IPS-NIHi7 (cell line): ENCODE measurements at regions not wholly inside any gene's neighbourhood (a gene's known extent, or its start where the extent isn't known, plus 50 kb on each side); places are given as distances from the start of the nearest gene placed in this dataset.
"Not testable (repeated sequence)": the region's sequence is repeated elsewhere in the genome, so short reads cannot be mapped to it uniquely, and the experiment has no call there.

ENCODE experiments used
- DNase-seq: peaks from one replicate; pipeline ENCODE4 v3.0.0; 2012; ENCODE audit warnings: mixed read lengths; ENCODE audit errors: extremely low spot score

- no peak for DNase-seq
These were observed 208.7 kb downstream of the RAP2B start for GRCh38 chr3:153370680-153371079.

GRCh38 chr3:153372326-153372725 is 210.3 kb downstream of the RAP2B start:
- DNase-seq: no peak

- no peak for DNase-seq
These were observed 211.6 kb downstream of the RAP2B start for GRCh38 chr3:153373606-153374005.

- not testable (repeated sequence) for DNase-seq
These were observed 216.3 kb downstream of the RAP2B start for GRCh38 chr3:153378366-153378765.

- no peak for DNase-seq
These were observed 217.5 kb downstream of the RAP2B start for GRCh38 chr3:153379516-153379915.

- DNase-seq: no peak
These were observed 223.3 kb downstream of the RAP2B start for GRCh38 chr3:153385343-153385742.

GRCh38 chr3:153392363-153392762 is 230.3 kb downstream of the RAP2B start:
- no peak for DNase-seq

GRCh38 chr3:153394017-153394416 is 232.0 kb downstream of the RAP2B start:
- no peak for DNase-seq

GRCh38 chr3:153396581-153396980 is 234.6 kb downstream of the RAP2B start:
- DNase-seq: no peak

GRCh38 chr3:153397794-153398193 is 235.8 kb downstream of the RAP2B start:
- no peak for DNase-seq

GRCh38 chr3:153399636-153400035 is 237.6 kb downstream of the RAP2B start:
- DNase-seq: no peak

- DNase-seq: no peak
These were observed 238.6 kb downstream of the RAP2B start for GRCh38 chr3:153400641-153401040.

- no peak for DNase-seq
These were observed 242.1 kb downstream of the RAP2B start for GRCh38 chr3:153404157-153404556.

- not testable (repeated sequence) for DNase-seq
These were observed 243.3 kb downstream of the RAP2B start for GRCh38 chr3:153405320-153405719.

- DNase-seq: no peak
These were observed 248.5 kb downstream of the RAP2B start for GRCh38 chr3:153410517-153410916.

- no peak for DNase-seq
These were observed 253.0 kb downstream of the RAP2B start for GRCh38 chr3:153414982-153415381.

GRCh38 chr3:153422314-153422713 is 260.3 kb downstream of the RAP2B start:
- no peak for DNase-seq

- DNase-seq: not testable (repeated sequence)
These were observed 261.8 kb downstream of the RAP2B start for GRCh38 chr3:153423820-153424219.

- DNase-seq: no peak
These were observed 264.3 kb downstream of the RAP2B start for GRCh38 chr3:153426344-153426743.

- no peak for DNase-seq
These were observed 264.8 kb downstream of the RAP2B start for GRCh38 chr3:153426803-153427202.

- no peak for DNase-seq
These were observed 267.8 kb downstream of the RAP2B start for GRCh38 chr3:153429821-153430220.

GRCh38 chr3:153431076-153431475 is 269.1 kb downstream of the RAP2B start:
- no peak for DNase-seq

- no peak for DNase-seq
These were observed 275.6 kb downstream of the RAP2B start for GRCh38 chr3:153437666-153438065.

- no peak for DNase-seq
These were observed 276.2 kb downstream of the RAP2B start for GRCh38 chr3:153438271-153438670.

GRCh38 chr3:153439780-153440179 is 277.8 kb downstream of the RAP2B start:
- DNase-seq: no peak
